Hepatocyte (in vitro differentiated cells): ENCODE measurements at regions not wholly inside any gene's neighbourhood (a gene's known extent, or its start where the extent isn't known, plus 50 kb on each side); places are given as distances from the start of the nearest gene placed in this dataset.

Source experiments
- CTCF ChIP-seq: fragments of 200-600 bp; sonication (generic); IDR thresholded peaks from 2 replicates; pipeline ENCODE4 v1.5.1; 2016; ENCODE audit warnings: antibody characterized with exemption, mild to moderate bottlenecking; ENCODE audit not compliant: poor library complexity
- EZH2 ChIP-seq: fragments of 200-600 bp; sonication (generic); IDR thresholded peaks from 2 replicates; pipeline ENCODE4 v1.6.1; 2016; ENCODE audit warnings: antibody characterized with exemption, mild to moderate bottlenecking, borderline replicate concordance

GRCh38 chr21:15182731-15183130 is 117.9 kb upstream of the NRIP1 start:
- TF ChIP-seq CTCF (no peak), EZH2 (no peak)
